Endothelial cell of umbilical vein (primary cell): ENCODE measurements at regions not wholly inside any gene's neighbourhood (a gene's known extent, or its start where the extent isn't known, plus 50 kb on each side); places are given as distances from the start of the nearest gene placed in this dataset.
"Not testable (repeated sequence)": the region's sequence is repeated elsewhere in the genome, so short reads cannot be mapped to it uniquely, and the experiment has no call there.

ENCODE experiments used
- BruUV-seq: library from RNA; stranded (reverse); fragments of 400-500 nt; replicated peaks from 2 replicates; lab custom pipeline; 2021; lab: Mats Ljungman, UMichigan
- CTCF ChIA-PET: fragments of 300-600, 350-600 bp; sonication (Branson Sonifier 250); formaldehyde crosslinking; loops from one replicate; lab custom pipeline; 2021; ENCODE audit warnings: antibody characterized with exemption, inconsistent platforms; lab: Charles Lee
- POLR2A ChIA-PET: fragments of 300-600, 350-600 bp; sonication (Branson Sonifier 250); formaldehyde crosslinking; loops from one replicate; lab custom pipeline; 2021; ENCODE audit warnings: antibody characterized with exemption, inconsistent platforms; lab: Charles Lee
- DNase-seq: peaks from one replicate; pipeline ENCODE4 v3.0.0-alpha.2; 2011; ENCODE audit warnings: low read depth, low spot score
- FAIRE-seq: peaks from 2 replicates; lab custom pipeline; 2011; peaks lifted over from hg19 to GRCh38; lab: Jason Lieb, UNC
- H2AFZ ChIP-seq: 2 replicates; pipeline ENCODE4 v1.6.0; 2012; ENCODE audit warnings: low read depth, low read length, control low read depth, inconsistent platforms
- H3K27ac ChIP-seq: 2 replicates; pipeline ENCODE4 v1.5.1; 2011; ENCODE audit warnings: low read depth, mild to moderate bottlenecking, control low read depth, low read length, moderate library complexity; ENCODE audit not compliant: insufficient read depth
- H3K27me3 ChIP-seq, 2 experiments: 2 replicates each; pipeline versions ENCODE4 v1.6.0 to v1.6.1; 2011; ENCODE audit warnings: low read length in 2 of 2, mixed read lengths in 1 of 2; ENCODE audit not compliant: control insufficient read depth in 2 of 2, insufficient read depth in 2 of 2
- H3K36me3 ChIP-seq, 2 experiments: 2 replicates in 1 of 2; 3 replicates in 1 of 2; pipeline ENCODE4 v1.5.1; 2011; ENCODE audit warnings: low read length in 2 of 2, mild to moderate bottlenecking in 1 of 2, moderate library complexity in 1 of 2; ENCODE audit not compliant: control insufficient read depth in 2 of 2, insufficient read depth in 2 of 2; ENCODE audit errors: extremely low read depth in 1 of 2
- H3K4me1 ChIP-seq: 3 replicates; pipeline ENCODE4 v1.5.1; 2011; ENCODE audit warnings: mild to moderate bottlenecking, low read length; ENCODE audit not compliant: control insufficient read depth, insufficient read depth; ENCODE audit errors: extremely low read depth
- H3K4me2 ChIP-seq: 2 replicates; pipeline ENCODE4 v1.6.1; 2011; ENCODE audit warnings: low read length, control low read depth, mixed read lengths; ENCODE audit not compliant: insufficient read depth
- H3K4me3 ChIP-seq, 3 experiments: fragments of 200-600 bp in 1 of 3; sonication (generic), shearing (Covaris generic) in 1 of 3; replicated peaks in 1 of 3; 2 replicates each; pipeline ENCODE4 v1.5.1; 2011 to 2016; ENCODE audit warnings: control low read depth in 3 of 3, low read length in 3 of 3, mild to moderate bottlenecking in 2 of 3, inconsistent platforms in 1 of 3, low read depth in 1 of 3, moderate library complexity in 1 of 3; ENCODE audit not compliant: insufficient read depth in 1 of 3
- H3K79me2 ChIP-seq: 2 replicates; pipeline ENCODE4 v1.6.0; 2012; ENCODE audit warnings: low read length, inconsistent platforms; ENCODE audit not compliant: control insufficient read depth, insufficient read depth
- H3K9ac ChIP-seq: replicated peaks from 2 replicates; pipeline ENCODE3; 2011; ENCODE audit warnings: low read length, control low read depth; ENCODE audit not compliant: insufficient read depth; ENCODE audit errors: extremely low read depth
- H3K9me1 ChIP-seq: replicated peaks from 3 replicates; pipeline ENCODE4 v1.6.0; 2011; ENCODE audit warnings: mild to moderate bottlenecking, low read length; ENCODE audit not compliant: control insufficient read depth, insufficient read depth; ENCODE audit errors: extremely low read depth
- H3K9me3 ChIP-seq: replicated peaks from 2 replicates; pipeline ENCODE4 v1.5.1; 2012; ENCODE audit warnings: low read length, inconsistent platforms; ENCODE audit not compliant: control insufficient read depth, insufficient read depth
- H4K20me1 ChIP-seq: replicated peaks from 2 replicates; pipeline ENCODE3; 2011; ENCODE audit warnings: mild to moderate bottlenecking, low read length; ENCODE audit not compliant: control insufficient read depth, insufficient read depth; ENCODE audit errors: extremely low read depth
- EZH2 ChIP-seq: IDR thresholded peaks from 2 replicates; pipeline ENCODE4 v1.6.1; 2012; ENCODE audit warnings: borderline replicate concordance, low read depth, mild to moderate bottlenecking, moderate library complexity, low read length, inconsistent platforms; ENCODE audit not compliant: severe bottlenecking
- FOS ChIP-seq: IDR thresholded peaks from 2 replicates; pipeline ENCODE4 v1.6.1; 2011; ENCODE audit warnings: mild to moderate bottlenecking, low read length, moderate library complexity, borderline replicate concordance; ENCODE audit not compliant: insufficient read depth
- GATA2 ChIP-seq: IDR thresholded peaks from 2 replicates; pipeline ENCODE4 v1.7.0; 2011; ENCODE audit warnings: low read depth, mild to moderate bottlenecking, moderate library complexity, mixed read lengths, low read length; ENCODE audit not compliant: insufficient read length, insufficient read depth
- JUN ChIP-seq: IDR thresholded peaks from 2 replicates; pipeline ENCODE4 v1.6.1; 2011; ENCODE audit warnings: borderline replicate concordance, low read depth; ENCODE audit not compliant: insufficient read length, insufficient read depth
- MYC ChIP-seq: IDR thresholded peaks from one replicate; pipeline ENCODE4 v1.6.1; 2011; ENCODE audit warnings: mild to moderate bottlenecking, low read depth, low read length
- POLR2A ChIP-seq: IDR thresholded peaks from 2 replicates; pipeline ENCODE4 v1.6.1; 2012; ENCODE audit warnings: low read depth, mild to moderate bottlenecking, control low read depth, low read length
- POLR2AphosphoS5 ChIP-seq: IDR thresholded peaks from 2 replicates; pipeline ENCODE4 v1.6.1; 2012; ENCODE audit warnings: low read depth, mild to moderate bottlenecking, control low read depth, low read length, moderate library complexity; ENCODE audit not compliant: insufficient read depth
- dilution Hi-C: fragments of 300-500 bp; cut with MboI; formaldehyde crosslinking; loops from one replicate; pipeline ENCODE4 v1.15.0; 2019; ENCODE audit warnings: low sequenced_read_pairs; ENCODE audit not compliant: extremely low pct_ligation_motif_present
- intact Hi-C: fragments of 100-400 bp; cut with micrococcal nuclease; formaldehyde crosslinking; loops from one replicate; pipeline ENCODE4 v1.10.0; 2022
- TF ChIP-seq, protein P1 (sequence below), 2 donors: IDR thresholded peaks; 1 replicate in 1 of 2; 2 replicates in 1 of 2; pipeline ENCODE4 v1.5.1; 2011; ENCODE audit warnings: low read length in 2 of 2, mild to moderate bottlenecking in 2 of 2, moderate library complexity in 2 of 2, control low read depth in 1 of 2, inconsistent platforms in 1 of 2, low read depth in 1 of 2; ENCODE audit not compliant: insufficient read depth in 1 of 2; ENCODE audit errors: extremely low read depth in 1 of 2
- TF ChIP-seq, protein P2 (sequence below): IDR thresholded peaks from 2 replicates; pipeline ENCODE4 v1.6.1; 2011; ENCODE audit not compliant: insufficient read depth, insufficient read length

DNA sequence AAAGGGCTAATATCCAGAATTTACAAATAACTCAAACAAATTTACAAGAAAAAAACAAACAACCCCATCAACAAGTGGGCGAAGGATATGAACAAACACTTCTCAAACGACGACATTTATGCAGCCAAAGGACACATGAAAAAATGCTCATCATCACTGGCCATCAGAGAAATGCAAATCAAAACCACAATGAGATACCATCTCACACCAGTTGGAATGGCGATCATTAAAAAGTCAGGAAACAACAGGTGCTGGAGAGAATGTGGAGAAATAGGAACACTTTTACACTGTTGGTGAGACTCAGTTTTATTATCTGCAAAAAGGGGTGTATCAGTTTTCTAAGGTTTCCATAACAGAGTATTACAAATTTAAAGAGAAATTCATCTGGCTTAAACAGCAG, 153.5 kb upstream of the ITGA1 start:
- H3K9me3 ChIP-seq, DNase-seq, POLR2A ChIA-PET, BruUV-seq, H2AFZ ChIP-seq, H3K9me1 ChIP-seq, H3K4me2 ChIP-seq, H3K4me1 ChIP-seq, H4K20me1 ChIP-seq, H3K79me2 ChIP-seq, H3K9ac ChIP-seq, H3K4me3 ChIP-seq, intact Hi-C loops, dilution Hi-C loops, H3K27me3 ChIP-seq, H3K27ac ChIP-seq, CTCF ChIA-PET, H3K36me3 ChIP-seq, FAIRE-seq: not testable (repeated sequence)

DNA sequence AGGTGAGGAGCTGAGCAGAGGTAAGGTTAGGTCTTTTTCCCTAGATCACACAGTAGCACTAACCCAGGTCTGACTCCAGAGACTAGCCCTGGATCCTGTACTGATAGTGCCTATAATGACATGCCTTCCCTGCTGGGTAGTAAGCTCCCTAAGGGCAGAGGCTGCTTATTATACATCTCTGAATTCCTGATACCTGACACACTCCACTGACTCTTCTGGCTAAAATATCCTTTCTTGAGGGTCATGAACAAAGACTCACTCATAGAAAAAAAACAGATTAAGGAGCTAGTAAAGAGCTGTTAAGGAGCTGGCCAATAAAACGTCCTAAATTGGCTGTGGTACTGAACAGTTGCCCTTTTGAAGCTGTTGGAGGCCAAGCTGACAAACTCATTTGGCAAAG, 149.0 kb upstream of the ITGA1 start:
- Histone ChIP-seq H3K27ac (no peak overlapping the region), H3K36me3 (no peaks in the 10 kb centered on the region), H2AFZ (no peak overlapping the region), H3K9me3 (no peaks in the 10 kb centered on the region), H3K4me2 (no peak overlapping the region), H4K20me1 (no peaks in the 10 kb centered on the region), H3K9ac (no peak overlapping the region), H3K27me3 (no peaks in the 10 kb centered on the region), H3K9me1 (no peaks in the 10 kb centered on the region), H3K4me3 (no peak overlapping the region), H3K79me2 (no peaks in the 10 kb centered on the region), H3K4me1 (no peaks in the 10 kb centered on the region)
- intact Hi-C loops (no loop called here), dilution Hi-C loops (no loop called here)
- DNase-seq (no peak), FAIRE-seq (no peak)
- POLR2A ChIA-PET = no interaction called here
- CTCF ChIA-PET = no interaction called here
- no TSS peak for BruUV-seq
- TF ChIP-seq, protein P1, sequence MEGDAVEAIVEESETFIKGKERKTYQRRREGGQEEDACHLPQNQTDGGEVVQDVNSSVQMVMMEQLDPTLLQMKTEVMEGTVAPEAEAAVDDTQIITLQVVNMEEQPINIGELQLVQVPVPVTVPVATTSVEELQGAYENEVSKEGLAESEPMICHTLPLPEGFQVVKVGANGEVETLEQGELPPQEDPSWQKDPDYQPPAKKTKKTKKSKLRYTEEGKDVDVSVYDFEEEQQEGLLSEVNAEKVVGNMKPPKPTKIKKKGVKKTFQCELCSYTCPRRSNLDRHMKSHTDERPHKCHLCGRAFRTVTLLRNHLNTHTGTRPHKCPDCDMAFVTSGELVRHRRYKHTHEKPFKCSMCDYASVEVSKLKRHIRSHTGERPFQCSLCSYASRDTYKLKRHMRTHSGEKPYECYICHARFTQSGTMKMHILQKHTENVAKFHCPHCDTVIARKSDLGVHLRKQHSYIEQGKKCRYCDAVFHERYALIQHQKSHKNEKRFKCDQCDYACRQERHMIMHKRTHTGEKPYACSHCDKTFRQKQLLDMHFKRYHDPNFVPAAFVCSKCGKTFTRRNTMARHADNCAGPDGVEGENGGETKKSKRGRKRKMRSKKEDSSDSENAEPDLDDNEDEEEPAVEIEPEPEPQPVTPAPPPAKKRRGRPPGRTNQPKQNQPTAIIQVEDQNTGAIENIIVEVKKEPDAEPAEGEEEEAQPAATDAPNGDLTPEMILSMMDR (IDR thresholded peaks at IDR 0.05; ENCODE audit: extremely low read depth in 1 of 2, insufficient read depth in 1 of 2, low read depth in 1 of 2, low read length in 2 of 2) = no peak
- TF ChIP-seq, protein P2, sequence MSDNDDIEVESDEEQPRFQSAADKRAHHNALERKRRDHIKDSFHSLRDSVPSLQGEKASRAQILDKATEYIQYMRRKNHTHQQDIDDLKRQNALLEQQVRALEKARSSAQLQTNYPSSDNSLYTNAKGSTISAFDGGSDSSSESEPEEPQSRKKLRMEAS = no peak
- TF ChIP-seq POLR2AphosphoS5 (no peak), JUN (no peak), MYC (no peak), FOS (no peak), EZH2 (no peak), GATA2 (no peak), POLR2A (no peak)
